ENCODE measurements at regions not wholly inside any gene's neighbourhood (a gene's known extent, or its start where the extent isn't known, plus 50 kb on each side); places are given as distances from the start of the nearest gene placed in this dataset.

DNA sequence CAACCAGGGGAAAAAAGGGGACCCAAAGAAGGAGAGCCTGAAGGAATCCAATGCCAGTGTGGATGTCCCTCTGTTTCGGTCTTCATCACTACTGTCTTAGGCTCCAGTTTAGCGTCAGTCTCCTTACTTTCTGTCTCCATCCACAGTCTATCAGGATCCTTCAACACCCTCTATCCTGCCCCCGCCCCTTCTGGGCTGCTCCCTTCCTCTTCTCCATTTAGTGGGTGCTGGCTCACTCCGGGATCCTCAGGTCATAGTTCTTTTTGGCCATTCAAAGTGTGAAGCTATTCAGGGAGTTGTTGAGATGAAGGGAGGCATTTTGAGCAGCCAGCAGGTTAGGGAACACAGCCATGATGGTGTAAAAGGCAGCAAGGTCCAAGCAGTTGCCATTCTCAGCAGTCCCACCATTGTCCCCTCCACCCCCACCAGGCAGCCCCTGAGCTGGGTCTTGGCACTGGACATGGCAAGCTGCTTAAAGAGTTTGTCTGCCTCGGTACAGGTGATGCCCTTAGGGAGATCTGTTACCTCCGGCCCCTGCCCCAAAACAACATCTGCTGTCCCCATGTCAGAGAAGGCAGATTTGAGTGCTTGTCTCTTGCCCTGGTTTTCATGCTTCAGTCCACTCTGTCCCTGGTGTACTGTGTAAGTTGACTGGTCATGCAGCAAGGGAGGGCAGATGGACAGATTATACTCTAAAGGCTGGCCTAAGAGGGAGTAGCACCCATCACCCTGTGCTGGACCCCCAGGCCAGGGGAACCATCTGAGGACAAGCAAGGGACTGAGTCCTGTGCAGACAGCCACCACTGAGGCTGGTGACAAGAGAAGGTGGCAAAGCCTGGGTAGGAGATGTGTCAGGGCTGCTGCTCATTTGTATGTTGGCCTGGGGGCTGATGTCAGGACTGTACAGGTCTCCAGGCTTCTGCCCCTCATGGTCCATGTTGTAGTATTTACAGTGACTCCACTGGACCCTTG, 842.0 kb downstream of the HACE1 start:
- DNase-seq, result no peak
- Mint-ChIP-seq H3K27ac (no peak overlapping the region), H3K9me3 (peaks cover 4% of the 10 kb centered on the region), H3K4me3 (no peak overlapping the region), H3K4me1 (no peaks in the 10 kb centered on the region), H3K27me3 (no peaks in the 10 kb centered on the region), H3K36me3 (ENCODE audit: low read depth) (no peaks in the 10 kb centered on the region)
- ChIA-PET POLR2A (no interaction called here), CTCF (no interaction called here)

DNA sequence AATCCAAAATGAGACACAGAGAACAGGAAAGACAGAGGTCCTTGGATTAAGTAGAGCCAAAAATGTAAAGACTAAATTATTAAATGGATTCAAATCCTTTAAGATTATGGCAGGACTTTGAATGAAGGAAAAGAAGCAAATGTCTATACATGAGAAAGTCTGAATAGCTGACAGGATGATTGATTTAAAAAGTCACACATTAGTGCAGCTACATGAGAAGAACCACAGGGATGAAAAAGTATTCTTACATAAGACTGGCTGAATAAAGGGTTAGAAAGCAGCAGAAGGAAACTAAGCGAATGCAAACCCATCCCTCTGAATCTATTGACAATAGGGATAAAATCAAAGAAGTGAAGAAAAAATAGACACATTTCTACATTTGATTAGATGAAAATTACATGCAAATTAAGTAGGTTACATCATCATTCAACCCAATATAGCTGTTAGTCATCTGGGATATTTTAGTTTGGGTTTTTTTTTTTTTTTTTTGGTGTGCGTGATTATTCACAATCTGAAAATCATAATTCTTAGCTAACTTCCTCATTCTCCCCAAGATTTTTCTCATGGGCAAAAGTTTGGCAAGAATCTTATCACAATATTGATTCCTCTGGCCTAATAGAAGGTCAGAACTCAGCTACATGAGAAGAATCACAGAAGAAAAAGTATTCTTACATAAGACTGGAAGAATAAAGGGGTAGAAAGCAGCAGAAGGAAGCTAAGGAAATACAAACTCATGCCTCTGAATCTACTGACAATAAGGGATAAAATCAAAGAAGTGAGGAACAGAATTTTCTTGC, 845.4 kb downstream of the HACE1 start:
- H3K9me3 Mint-ChIP-seq, result peaks cover 4% of the 10 kb centered on the region
- CTCF ChIA-PET, result no interaction called here
- H3K36me3 Mint-ChIP-seq (ENCODE audit: low read depth), result no peaks in the 10 kb centered on the region
- POLR2A ChIA-PET, result no interaction called here
- no peak overlapping the region for H3K4me3 Mint-ChIP-seq
- H3K27ac Mint-ChIP-seq, result no peak overlapping the region
- H3K4me1 Mint-ChIP-seq, result no peaks in the 10 kb centered on the region
- H3K27me3 Mint-ChIP-seq, result no peaks in the 10 kb centered on the region
- no peak for DNase-seq

DNA sequence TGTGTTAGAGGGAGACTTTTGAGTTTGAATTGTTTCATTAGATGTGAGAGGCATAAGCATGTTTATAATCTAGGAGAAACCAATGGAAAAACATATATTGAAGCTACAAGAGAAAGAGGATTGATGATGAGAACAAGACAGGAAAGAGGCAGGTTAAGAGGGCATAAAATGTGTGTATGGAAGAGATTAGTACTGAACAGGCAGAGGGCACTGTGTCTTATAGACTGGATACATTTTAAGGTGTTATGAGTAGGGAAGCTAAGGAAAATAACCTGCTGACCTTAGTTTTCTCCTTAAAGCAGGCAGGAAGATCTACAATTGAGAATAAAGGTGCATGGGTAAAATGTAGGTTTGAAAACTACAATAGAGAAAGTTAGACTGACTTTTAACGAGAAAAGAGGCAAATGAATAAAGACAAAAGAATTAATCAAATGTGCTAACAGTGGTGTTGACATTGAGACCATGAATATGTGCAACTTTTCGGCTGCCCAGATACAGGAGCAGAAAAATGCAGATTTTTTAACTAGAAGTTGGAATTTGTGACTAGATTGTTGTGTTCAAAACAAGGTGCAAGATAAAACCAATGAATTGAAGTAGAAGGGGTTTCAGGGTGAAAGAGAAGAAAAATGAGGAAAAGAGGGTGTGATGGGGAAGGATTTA, 846.3 kb downstream of the HACE1 start:
- DNase-seq, result no peak
- ChIA-PET POLR2A (no interaction called here), CTCF (no interaction called here)
- H3K27ac Mint-ChIP-seq, result no peak overlapping the region
- H3K4me3 Mint-ChIP-seq, result no peak overlapping the region
- H3K4me1 Mint-ChIP-seq, result no peaks in the 10 kb centered on the region
- no peaks in the 10 kb centered on the region for H3K9me3 Mint-ChIP-seq
- no peaks in the 10 kb centered on the region for H3K27me3 Mint-ChIP-seq
- H3K36me3 Mint-ChIP-seq (ENCODE audit: low read depth), result no peaks in the 10 kb centered on the region

DNA sequence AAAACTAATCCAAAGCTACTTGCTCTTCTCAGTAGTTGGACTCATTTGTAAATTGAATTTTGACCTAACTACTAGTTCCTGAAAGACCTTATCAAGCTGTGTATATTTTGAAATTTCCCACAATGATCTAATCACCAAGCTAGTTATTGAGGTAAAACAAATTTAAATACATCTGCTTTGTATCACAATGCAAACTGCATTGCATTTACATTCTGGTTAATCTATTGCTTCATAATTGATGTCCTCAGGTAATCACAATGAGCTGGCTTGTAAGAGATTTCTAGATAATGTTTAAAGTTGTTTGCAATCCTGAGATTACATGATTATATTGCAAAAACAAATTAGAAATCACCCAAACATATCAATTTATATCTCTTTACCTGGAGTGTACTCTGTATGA, 848.8 kb downstream of the HACE1 start:
- POLR2A ChIA-PET, result no interaction called here
- CTCF ChIA-PET, result no interaction called here
- H3K27me3 Mint-ChIP-seq, result no peaks in the 10 kb centered on the region
- no peak for DNase-seq
- no peak overlapping the region for H3K27ac Mint-ChIP-seq
- no peaks in the 10 kb centered on the region for H3K9me3 Mint-ChIP-seq
- no peak overlapping the region for H3K4me3 Mint-ChIP-seq
- no peaks in the 10 kb centered on the region for H3K36me3 Mint-ChIP-seq (ENCODE audit: low read depth)
- no peaks in the 10 kb centered on the region for H3K4me1 Mint-ChIP-seq

DNA sequence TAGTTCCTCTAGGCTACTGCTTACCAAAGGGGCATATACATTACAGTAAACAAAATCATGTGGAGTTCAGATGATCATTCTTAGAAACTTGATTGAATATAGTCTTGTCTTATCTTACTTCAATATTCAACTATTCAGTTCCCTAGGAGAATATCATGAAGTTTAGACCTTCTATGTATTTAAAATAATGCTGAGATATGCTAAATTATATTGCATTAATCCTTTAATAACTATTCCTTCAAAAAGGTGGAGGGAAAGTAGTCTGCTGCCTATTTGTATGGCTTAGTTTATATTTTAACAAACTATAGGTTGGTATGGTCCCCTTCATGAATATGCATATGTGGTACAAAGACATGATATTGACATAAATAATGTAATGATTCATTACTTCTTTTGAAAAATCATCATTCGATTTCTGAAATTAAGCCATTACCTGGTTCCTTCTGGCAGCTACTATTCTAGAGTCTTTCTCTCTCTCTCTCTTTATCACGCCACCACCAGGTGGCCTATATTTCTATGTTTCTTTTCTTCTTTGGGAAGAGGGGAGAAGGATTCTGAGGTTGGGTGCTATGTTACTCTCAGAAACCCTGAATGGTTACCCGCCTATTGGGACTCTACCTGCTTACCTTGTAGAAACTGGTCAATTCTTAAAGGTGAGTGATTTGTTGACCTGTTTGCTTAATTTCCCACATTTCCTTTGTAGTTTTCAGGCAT, 855.8 kb downstream of the HACE1 start:
- Mint-ChIP-seq H3K27me3 (no peaks in the 10 kb centered on the region), H3K36me3 (ENCODE audit: low read depth) (no peaks in the 10 kb centered on the region), H3K27ac (no peak overlapping the region), H3K9me3 (no peaks in the 10 kb centered on the region), H3K4me3 (no peak overlapping the region), H3K4me1 (no peaks in the 10 kb centered on the region)
- ChIA-PET POLR2A (no interaction called here), CTCF (no interaction called here)
- no peak for DNase-seq

DNA sequence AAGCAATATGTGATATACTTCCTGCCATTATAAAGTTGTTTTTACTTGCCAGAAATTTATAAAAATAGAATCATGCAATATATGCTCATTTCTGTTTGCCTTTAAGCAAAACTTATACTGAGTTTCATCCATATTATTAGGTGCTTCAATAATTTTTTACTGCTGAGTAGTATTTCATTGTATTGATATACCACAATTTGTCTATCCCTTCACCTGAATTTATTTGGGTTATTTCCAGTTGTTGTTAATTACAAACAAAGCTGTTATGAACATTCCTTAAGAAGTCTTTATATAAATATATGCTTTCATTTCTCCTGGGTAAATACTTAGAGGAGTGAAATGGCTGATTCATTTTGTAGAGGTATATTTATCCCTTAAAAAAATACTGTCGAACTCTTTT, 864.1 kb downstream of the HACE1 start:
- no peak overlapping the region for H3K4me3 Mint-ChIP-seq
- no peaks in the 10 kb centered on the region for H3K36me3 Mint-ChIP-seq (ENCODE audit: low read depth)
- H3K4me1 Mint-ChIP-seq, result no peaks in the 10 kb centered on the region
- H3K27me3 Mint-ChIP-seq, result no peaks in the 10 kb centered on the region
- no peak for DNase-seq
- no peak overlapping the region for H3K27ac Mint-ChIP-seq
- no peaks in the 10 kb centered on the region for H3K9me3 Mint-ChIP-seq
- POLR2A ChIA-PET, result no interaction called here
- CTCF ChIA-PET, result no interaction called here

DNA sequence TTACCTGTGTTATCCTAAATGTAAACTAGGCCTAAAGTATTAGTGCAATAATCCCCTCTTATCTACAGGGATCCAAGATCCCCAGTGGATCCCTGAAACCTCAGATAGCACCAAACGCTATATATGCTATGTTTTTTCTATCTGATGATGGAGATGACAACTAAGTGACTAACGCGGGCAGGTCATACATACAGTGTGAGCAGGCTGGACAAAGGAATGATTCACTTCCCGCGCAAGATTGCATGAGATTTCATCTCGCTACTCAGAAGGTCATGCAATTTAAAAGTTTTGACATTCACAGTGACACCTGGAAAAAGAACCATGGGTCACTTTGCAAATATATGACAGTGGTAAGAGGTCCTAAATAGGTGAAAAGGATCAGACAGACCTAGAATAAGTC, 875.9 kb downstream of the HACE1 start:
- Mint-ChIP-seq H3K36me3 (ENCODE audit: low read depth) (no peaks in the 10 kb centered on the region), H3K9me3 (no peaks in the 10 kb centered on the region), H3K27ac (no peak overlapping the region), H3K27me3 (no peaks in the 10 kb centered on the region), H3K4me3 (no peak overlapping the region), H3K4me1 (no peaks in the 10 kb centered on the region)
- CTCF ChIA-PET, result no interaction called here
- no peak for DNase-seq
- POLR2A ChIA-PET, result no interaction called here

DNA sequence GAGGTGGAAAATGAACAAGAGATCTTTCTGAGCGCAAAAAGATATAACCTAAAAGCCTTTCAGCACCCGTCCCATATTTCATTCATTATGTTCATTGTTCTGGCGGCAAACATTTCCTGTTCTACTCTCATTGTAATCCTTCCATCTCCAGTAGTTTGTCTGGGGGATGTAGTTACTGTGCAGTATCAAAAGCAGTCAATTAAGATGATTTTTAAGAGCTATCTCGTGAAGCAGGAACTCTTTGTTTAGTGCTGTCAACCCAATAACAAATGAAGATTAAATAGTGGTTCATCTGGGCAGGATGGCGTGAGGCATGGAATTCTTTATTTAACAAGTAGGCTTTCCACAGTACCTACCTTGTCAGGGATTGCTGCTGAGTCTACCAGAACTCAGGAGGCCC, 876.7 kb downstream of the HACE1 start:
- POLR2A ChIA-PET, result no interaction called here
- no peaks in the 10 kb centered on the region for H3K9me3 Mint-ChIP-seq

DNA sequence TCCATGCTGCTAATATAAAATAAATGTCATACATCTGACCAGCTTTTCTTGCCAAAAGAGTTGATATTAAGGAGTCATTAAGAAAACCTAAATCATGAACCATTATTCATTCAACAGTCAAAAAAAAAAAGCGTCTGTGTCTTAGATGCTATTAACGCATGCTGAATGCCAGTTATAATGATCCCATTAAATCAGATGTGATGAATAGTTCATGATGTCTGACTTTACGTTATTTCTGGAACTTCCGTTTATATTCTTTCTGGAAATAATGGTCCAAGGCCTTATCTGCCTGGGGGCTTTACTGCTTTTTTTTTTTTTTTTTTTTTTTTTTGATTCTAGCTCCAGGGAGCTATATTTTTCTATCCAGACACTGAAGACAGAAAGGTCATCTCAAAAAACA, 877.1 kb downstream of the HACE1 start:
- Mint-ChIP-seq H3K27me3 (no peaks in the 10 kb centered on the region), H3K9me3 (no peaks in the 10 kb centered on the region), H3K27ac (no peak overlapping the region), H3K4me1 (no peaks in the 10 kb centered on the region), H3K4me3 (no peak overlapping the region), H3K36me3 (ENCODE audit: low read depth) (no peaks in the 10 kb centered on the region)
- POLR2A ChIA-PET, result no interaction called here
- CTCF ChIA-PET, result no interaction called here
- no peak for DNase-seq

More for the DNA sequence above, 876.7 kb downstream of the HACE1 start:
- no peak overlapping the region for H3K4me3 Mint-ChIP-seq
- CTCF ChIA-PET, result no interaction called here
- no peaks in the 10 kb centered on the region for H3K36me3 Mint-ChIP-seq (ENCODE audit: low read depth)
- H3K27ac Mint-ChIP-seq, result no peak overlapping the region
- no peaks in the 10 kb centered on the region for H3K27me3 Mint-ChIP-seq
- no peaks in the 10 kb centered on the region for H3K4me1 Mint-ChIP-seq
- DNase-seq, result no peak

DNA sequence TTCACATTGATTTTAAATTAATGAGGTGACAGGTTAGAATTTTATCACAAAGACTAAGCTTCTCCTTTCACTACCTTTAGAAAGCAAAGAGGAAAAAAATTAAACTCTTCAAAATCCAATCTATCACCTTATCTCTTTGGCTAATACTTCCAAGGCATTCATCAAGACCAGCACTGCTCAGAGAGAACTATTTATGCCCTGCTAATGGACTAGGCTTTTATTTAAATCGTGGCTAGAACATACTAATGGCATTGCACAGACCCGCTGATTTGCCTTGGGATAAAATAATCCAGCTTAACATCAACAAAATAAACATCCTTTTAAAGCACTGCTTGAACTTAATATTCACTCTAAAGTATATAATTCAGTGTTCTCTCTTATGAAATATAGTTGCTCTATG, 880.4 kb downstream of the HACE1 start:
- CTCF ChIA-PET, result no interaction called here
- Mint-ChIP-seq H3K9me3 (no peaks in the 10 kb centered on the region), H3K4me1 (no peaks in the 10 kb centered on the region), H3K27me3 (no peaks in the 10 kb centered on the region), H3K36me3 (ENCODE audit: low read depth) (no peaks in the 10 kb centered on the region), H3K4me3 (no peak overlapping the region), H3K27ac (no peak overlapping the region)
- POLR2A ChIA-PET, result no interaction called here
- no peak for DNase-seq

DNA sequence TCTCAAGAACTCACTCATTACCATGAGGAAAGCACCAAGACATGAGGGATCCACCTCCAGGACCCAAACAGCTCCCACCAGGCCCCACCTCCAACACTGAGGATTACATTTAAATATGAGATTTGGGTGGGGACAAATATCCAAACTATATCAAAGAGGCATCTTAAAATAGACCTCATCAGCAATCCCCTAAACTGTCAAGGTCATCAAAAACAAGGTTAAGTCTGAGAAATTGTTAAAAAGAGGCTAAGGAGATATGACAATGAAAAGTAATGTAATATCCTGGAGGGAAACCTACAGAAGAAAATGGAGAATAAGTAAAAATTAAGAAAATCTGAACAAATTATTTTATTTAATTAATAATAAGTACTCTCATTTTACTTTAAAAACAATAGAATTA, 922.3 kb downstream of the HACE1 start:
- Mint-ChIP-seq H3K4me1 (no peaks in the 10 kb centered on the region), H3K9me3 (peaks cover 3% of the 10 kb centered on the region), H3K27ac (no peak overlapping the region), H3K27me3 (no peaks in the 10 kb centered on the region), H3K36me3 (ENCODE audit: low read depth) (no peaks in the 10 kb centered on the region), H3K4me3 (no peak overlapping the region)
- no peak for DNase-seq
- ChIA-PET POLR2A (no interaction called here), CTCF (no interaction called here)

DNA sequence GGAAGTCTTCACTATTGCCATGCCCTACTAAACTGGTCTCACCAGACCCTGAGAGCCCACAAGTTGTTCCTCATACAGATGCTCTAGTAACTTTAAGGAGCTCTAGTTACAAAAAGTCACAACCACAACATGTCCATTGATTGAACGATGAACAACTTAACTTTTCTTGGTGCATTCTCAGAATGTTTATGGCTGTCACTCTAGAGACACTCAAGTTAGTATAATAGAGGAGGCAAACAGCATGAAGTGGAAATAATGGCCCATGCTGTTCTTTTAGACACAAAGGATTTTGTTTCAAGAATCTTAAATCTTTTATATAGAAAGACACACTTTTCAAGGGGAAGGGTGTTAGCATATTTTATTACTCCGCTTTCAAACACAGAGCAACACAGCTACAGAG, 934.4 kb downstream of the HACE1 start:
- H3K36me3 Mint-ChIP-seq (ENCODE audit: low read depth), result no peaks in the 10 kb centered on the region
- no peak for DNase-seq
- no peaks in the 10 kb centered on the region for H3K27me3 Mint-ChIP-seq
- H3K27ac Mint-ChIP-seq, result no peak overlapping the region
- ChIA-PET CTCF (no interaction called here), POLR2A (no interaction called here)
- H3K4me1 Mint-ChIP-seq, result no peaks in the 10 kb centered on the region
- no peak overlapping the region for H3K4me3 Mint-ChIP-seq
- H3K9me3 Mint-ChIP-seq, result no peaks in the 10 kb centered on the region

DNA sequence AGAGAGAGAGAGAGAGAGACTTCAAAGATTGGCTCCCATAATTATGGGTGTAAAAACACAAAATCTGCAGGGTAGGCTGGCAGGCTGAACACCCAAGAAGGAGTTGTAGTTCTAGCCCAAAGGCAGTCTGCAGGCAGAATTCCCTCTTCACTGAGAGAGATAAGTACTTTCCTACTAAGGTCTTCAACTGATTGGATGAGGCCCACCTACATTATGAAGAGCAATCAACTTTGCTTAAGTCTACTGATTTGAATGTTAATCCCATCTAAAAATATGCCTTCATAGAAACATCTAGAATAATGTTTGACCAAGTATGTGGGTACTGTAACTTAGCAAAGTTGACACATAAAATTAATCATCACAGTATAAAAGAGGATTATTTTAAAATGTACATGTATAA, 949.7 kb downstream of the HACE1 start:
- Mint-ChIP-seq H3K27ac (no peak overlapping the region), H3K27me3 (no peaks in the 10 kb centered on the region), H3K36me3 (ENCODE audit: low read depth) (no peaks in the 10 kb centered on the region), H3K9me3 (peaks cover 5% of the 10 kb centered on the region), H3K4me1 (no peaks in the 10 kb centered on the region), H3K4me3 (no peak overlapping the region)
- no peak for DNase-seq
- ChIA-PET CTCF (no interaction called here), POLR2A (no interaction called here)

Measured in activated CD4-positive, alpha-beta memory T cell treated with anti-CD3 and anti-CD28 coated beads, Interleukin-2, amount 10 ng/mL, durations not matched to agents 7 days and 5 days (primary cell).